Stimulated activated naive B cell treated with anti-CD40 and anti-IgM and Interleukin-4, amounts not matched to agents 10 μg/mL and 1 μg/mL and 100 μg/mL, for 72 hours (primary cell): ENCODE measurements at regions not wholly inside any gene's neighbourhood (a gene's known extent, or its start where the extent isn't known, plus 50 kb on each side); places are given as distances from the start of the nearest gene placed in this dataset.
"Not testable (repeated sequence)": the region's sequence is repeated elsewhere in the genome, so short reads cannot be mapped to it uniquely, and the experiment has no call there.

Experiments
- ATAC-seq, 2 donors: fragments of 150-1000 bp; cut with Tn5 transposase; replicated peaks; 2 replicates each; pipeline ENCODE4 v1.10.0; 2021; ENCODE audit warnings: moderate library complexity in 1 of 2
- DNase-seq: peaks from one replicate; pipeline ENCODE4 v3.0.0; 2021
- H3K27ac Mint-ChIP-seq: one replicate; pipeline ENCODE4 v1.8.0; 2022; ENCODE audit warnings: mild to moderate bottlenecking, mixed read lengths
- H3K27me3 Mint-ChIP-seq, 2 donors: one replicate each; pipeline ENCODE4 v1.8.0; 2022; ENCODE audit warnings: mixed read lengths in 2 of 2
- H3K36me3 Mint-ChIP-seq, 2 donors: one replicate each; pipeline ENCODE4 v1.8.0; 2022; ENCODE audit warnings: mixed read lengths in 2 of 2, mild to moderate bottlenecking in 1 of 2
- H3K4me1 Mint-ChIP-seq, 2 donors: one replicate each; pipeline ENCODE4 v1.8.0; 2022; ENCODE audit warnings: mixed read lengths in 2 of 2, mild to moderate bottlenecking in 1 of 2
- H3K4me3 Mint-ChIP-seq, 2 donors: one replicate each; pipeline ENCODE4 v1.8.0; 2022; ENCODE audit warnings: mild to moderate bottlenecking in 2 of 2, mixed read lengths in 2 of 2, moderate library complexity in 1 of 2
- H3K9me3 Mint-ChIP-seq, 2 donors: one replicate each; pipeline ENCODE4 v1.8.0; 2022; ENCODE audit warnings: mixed read lengths in 2 of 2, mild to moderate bottlenecking in 1 of 2

DNA sequence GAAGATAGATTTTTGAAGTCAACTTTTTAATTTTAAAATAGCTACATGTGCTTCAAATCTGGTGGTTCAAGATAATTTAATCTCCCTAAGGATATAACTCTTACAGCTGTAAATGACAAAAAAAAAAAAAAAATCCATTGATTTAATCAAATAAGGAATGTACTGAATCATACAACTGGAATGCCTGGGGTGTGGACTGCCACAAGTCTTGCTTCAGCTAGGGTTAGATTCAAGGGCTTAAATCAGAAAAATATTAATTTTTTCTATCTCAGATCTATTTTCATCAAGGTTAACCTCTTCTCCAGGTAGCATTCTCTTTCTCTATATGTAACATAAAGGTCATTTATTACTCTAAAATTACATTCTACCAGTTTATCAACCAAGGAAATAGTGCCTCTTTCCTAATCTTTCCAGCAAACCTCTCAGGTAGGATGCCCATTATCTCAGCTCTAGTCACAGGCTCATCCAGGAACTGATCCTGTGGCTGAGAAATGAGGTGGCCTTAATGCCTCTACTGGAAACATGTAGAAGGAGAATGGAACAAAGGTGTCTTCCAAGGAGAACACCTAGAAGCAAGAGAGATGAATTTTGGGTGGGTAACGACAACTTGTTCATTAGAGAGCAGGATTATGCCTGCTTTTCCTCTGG lies 466.9 kb downstream of the CBLN4 start:
- H3K27ac Mint-ChIP-seq: no peak overlapping the region
- peaks cover 0 to 3% of the 10 kb centered on the region in 2 donors for H3K9me3 Mint-ChIP-seq
- no peaks in the 10 kb centered on the region for H3K4me1 Mint-ChIP-seq
- ATAC-seq (no peak), DNase-seq (no peak)
- H3K4me3 Mint-ChIP-seq: no peak overlapping the region
- no peaks in the 10 kb centered on the region for H3K36me3 Mint-ChIP-seq
- no peaks in the 10 kb centered on the region for H3K27me3 Mint-ChIP-seq

DNA sequence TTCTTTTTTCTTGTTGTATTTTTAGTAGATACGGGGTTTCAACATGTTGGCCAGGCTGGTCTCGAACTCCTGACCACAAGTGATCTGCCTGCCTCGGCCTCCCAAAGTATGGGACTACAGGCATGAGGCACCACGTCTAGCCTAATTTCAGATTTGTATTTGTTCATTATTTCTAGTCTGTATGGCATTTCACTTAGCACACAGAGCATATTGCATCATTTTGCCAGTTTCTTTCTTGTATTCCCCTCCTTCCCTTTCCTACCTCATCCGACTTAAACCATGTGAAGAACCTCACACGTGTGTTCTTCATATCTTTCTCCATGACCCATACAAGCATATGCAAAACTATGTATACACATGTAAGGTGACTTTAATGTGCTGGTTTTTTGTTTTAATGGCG lies 470.0 kb downstream of the CBLN4 start:
- Mint-ChIP-seq H3K27me3 (no peaks in the 10 kb centered on the region), H3K4me3 (no peak overlapping the region), H3K9me3 (peaks cover 0 to 2% of the 10 kb centered on the region in 2 donors), H3K27ac (no peak overlapping the region), H3K4me1 (no peaks in the 10 kb centered on the region), H3K36me3 (no peaks in the 10 kb centered on the region)
- DNase-seq: no peak
- no peak for ATAC-seq

DNA sequence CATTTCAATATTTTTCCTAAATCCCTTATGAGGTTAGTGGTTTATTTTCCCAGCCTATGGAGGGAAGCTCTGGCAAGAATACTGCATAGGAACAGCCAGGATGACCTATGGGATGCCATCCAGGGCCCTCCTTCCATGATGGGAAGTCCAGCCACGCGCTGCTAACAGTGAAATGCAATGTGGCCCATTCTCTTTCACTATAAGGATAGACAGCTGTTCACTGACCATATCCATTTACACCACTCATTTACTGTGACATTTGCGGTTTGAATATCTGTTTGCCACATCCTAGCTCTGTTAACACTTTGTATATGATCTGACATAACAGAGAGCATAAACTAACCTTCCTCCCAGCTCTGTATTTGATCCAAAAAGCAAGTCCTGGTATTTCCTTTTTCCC lies 471.7 kb downstream of the CBLN4 start:
- ATAC-seq (no peak), DNase-seq (no peak)
- H3K36me3 Mint-ChIP-seq: no peaks in the 10 kb centered on the region
- peaks cover 0 to 2% of the 10 kb centered on the region in 2 donors for H3K9me3 Mint-ChIP-seq
- H3K4me1 Mint-ChIP-seq: no peaks in the 10 kb centered on the region
- H3K27ac Mint-ChIP-seq: no peak overlapping the region
- no peak overlapping the region for H3K4me3 Mint-ChIP-seq
- no peaks in the 10 kb centered on the region for H3K27me3 Mint-ChIP-seq

DNA sequence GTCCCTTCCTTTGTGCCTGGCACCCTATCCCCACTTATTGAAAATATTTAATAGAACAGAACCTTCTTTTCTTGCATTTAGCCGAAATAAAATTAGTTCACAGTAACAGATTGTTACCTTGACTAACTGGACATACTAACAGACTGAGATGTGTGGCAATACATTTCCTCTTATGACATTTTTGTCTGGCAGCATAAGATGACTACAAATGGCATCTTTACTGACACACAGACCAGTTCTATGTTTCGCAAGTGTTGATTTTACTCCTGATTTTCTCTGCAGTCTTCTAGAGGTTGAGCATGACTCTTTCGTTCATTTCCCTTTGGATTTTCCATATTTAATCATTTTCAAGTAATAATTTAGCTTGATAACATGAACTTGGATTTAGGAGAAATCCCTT lies 474.6 kb downstream of the CBLN4 start:
- no peak for DNase-seq
- Mint-ChIP-seq H3K9me3 (peaks cover 0 to 2% of the 10 kb centered on the region in 2 donors), H3K4me3 (no peak overlapping the region), H3K27ac (no peak overlapping the region), H3K27me3 (no peaks in the 10 kb centered on the region), H3K4me1 (no peaks in the 10 kb centered on the region), H3K36me3 (no peaks in the 10 kb centered on the region)
- no peak for ATAC-seq

DNA sequence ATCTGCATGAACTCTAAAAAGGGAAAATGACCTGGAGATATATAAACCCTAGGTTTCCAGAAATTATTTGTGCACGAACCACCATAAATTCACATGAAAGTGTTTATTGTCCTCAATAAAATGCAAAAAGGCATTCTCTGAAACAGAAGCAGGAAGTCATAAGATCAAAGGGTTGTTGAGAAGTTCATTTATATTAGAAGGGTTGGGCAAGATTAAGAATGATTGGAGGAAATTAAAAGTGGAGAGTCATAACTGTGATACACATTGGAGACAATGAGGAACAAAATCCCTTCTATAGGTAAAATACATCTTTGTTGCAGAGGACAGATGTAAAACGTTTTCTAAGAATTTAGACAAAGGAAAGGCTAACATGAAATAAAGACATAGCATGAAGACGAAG lies 476.8 kb downstream of the CBLN4 start:
- Mint-ChIP-seq H3K4me3 (no peak overlapping the region), H3K36me3 (no peaks in the 10 kb centered on the region), H3K27ac (no peak overlapping the region), H3K27me3 (no peaks in the 10 kb centered on the region), H3K9me3 (no peaks in the 10 kb centered on the region), H3K4me1 (no peaks in the 10 kb centered on the region)
- DNase-seq: no peak
- ATAC-seq: no peak

DNA sequence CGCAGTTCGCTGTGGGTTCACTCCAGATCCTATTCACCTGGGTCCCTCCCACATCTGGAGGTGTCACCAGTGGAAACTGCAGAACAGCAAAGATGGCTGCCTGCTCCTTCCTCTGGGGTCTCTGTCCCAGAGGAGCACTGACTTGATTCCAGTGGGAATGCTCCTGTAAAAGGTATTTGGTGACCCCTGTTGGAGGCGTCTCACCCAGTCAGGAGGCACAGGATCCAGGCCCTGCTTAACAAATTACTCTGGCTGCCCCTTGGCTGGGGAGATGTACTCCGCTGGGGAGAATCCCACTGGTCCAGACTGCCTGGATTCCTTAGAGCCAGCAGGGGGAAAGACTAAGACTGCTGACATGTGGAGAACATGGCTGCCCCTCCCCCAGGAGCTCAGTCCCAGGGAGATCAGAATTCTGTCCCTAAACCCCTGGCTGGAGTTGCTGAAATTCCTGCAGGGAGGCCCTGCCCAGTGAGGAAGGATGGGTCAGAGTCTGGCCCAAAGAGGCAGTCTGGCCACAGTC lies 483.0 kb downstream of the CBLN4 start:
- H3K27ac Mint-ChIP-seq: no peak overlapping the region
- no peaks in the 10 kb centered on the region for H3K27me3 Mint-ChIP-seq
- ATAC-seq (no peak), DNase-seq (no peak)
- peaks cover 6 to 7% of the 10 kb centered on the region in 2 donors for H3K9me3 Mint-ChIP-seq
- no peaks in the 10 kb centered on the region for H3K4me1 Mint-ChIP-seq
- no peak overlapping the region for H3K4me3 Mint-ChIP-seq
- no peaks in the 10 kb centered on the region for H3K36me3 Mint-ChIP-seq

DNA sequence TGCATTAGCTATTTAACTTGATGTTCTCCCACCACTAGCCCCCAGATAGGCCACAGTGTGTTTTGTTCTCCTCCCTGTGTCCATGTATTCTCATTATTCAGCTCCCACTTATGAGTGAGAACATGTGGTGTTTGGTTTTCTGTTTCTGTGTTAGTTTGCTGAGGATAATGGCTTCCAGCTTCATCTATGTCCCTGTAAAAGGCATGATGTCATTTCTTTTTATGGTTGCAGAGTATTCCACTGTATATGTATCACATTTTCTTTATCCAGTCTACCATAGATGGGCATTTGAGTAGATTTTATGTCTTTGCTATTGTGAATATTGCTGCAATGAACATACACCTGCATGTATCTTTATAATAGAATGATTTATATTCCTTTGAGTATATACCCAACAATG lies 487.7 kb downstream of the CBLN4 start:
- not testable (repeated sequence) for H3K27ac Mint-ChIP-seq, H3K27me3 Mint-ChIP-seq, H3K4me3 Mint-ChIP-seq, H3K9me3 Mint-ChIP-seq, DNase-seq, ATAC-seq, H3K4me1 Mint-ChIP-seq, H3K36me3 Mint-ChIP-seq

DNA sequence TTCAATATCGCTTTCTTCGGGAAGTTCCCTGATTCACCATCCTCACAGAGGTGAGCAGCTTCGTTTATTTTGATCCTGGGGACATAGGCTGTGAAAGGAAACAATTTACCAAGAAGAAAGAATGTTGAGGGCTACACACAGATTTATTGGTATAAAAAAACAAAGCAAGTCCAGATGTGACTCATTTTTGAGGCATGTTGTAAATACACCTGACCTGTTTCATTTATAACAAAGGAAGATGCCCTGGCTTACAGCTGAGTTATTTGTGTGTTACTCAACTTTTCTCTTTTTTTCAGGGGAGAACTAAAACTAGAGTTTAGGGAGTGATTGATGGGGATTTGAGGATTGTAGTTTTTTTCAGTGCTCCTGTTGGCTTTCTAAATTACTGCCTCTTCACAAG lies 489.5 kb downstream of the CBLN4 start:
- DNase-seq (no peak), ATAC-seq (no peak)
- H3K4me1 Mint-ChIP-seq: no peaks in the 10 kb centered on the region

DNA sequence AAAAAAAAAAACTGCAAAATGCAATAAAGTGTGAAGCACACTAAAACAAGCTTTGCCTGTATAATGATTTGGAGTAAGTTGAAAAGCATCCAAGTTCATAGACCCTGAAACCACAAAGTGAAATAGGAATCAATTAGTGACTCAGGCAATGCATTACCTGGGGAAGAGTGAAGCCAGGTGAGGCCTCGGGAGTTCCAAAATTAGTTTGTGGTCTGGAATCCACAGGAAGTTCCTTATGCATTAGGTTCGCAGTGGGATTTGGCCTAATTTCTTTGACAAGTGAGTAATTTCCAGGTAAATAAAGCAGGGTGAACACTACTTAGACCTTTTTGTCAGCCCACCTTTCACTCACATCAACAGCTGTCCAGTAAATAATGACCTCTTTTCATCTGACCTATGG lies 490.8 kb downstream of the CBLN4 start:
- H3K27ac Mint-ChIP-seq: no peak overlapping the region
- ATAC-seq (no peak), DNase-seq (no peak)
- no peaks in the 10 kb centered on the region for H3K27me3 Mint-ChIP-seq
- no peak overlapping the region for H3K4me3 Mint-ChIP-seq
- H3K36me3 Mint-ChIP-seq: no peaks in the 10 kb centered on the region
- no peaks in the 10 kb centered on the region for H3K4me1 Mint-ChIP-seq
- peaks cover 3 to 4% of the 10 kb centered on the region in 2 donors for H3K9me3 Mint-ChIP-seq

More for the DNA sequence above, 489.5 kb downstream of the CBLN4 start:
- Mint-ChIP-seq H3K36me3 (no peaks in the 10 kb centered on the region), H3K27ac (no peak overlapping the region), H3K27me3 (no peaks in the 10 kb centered on the region), H3K9me3 (peaks cover 3 to 4% of the 10 kb centered on the region in 2 donors), H3K4me3 (no peak overlapping the region)

DNA sequence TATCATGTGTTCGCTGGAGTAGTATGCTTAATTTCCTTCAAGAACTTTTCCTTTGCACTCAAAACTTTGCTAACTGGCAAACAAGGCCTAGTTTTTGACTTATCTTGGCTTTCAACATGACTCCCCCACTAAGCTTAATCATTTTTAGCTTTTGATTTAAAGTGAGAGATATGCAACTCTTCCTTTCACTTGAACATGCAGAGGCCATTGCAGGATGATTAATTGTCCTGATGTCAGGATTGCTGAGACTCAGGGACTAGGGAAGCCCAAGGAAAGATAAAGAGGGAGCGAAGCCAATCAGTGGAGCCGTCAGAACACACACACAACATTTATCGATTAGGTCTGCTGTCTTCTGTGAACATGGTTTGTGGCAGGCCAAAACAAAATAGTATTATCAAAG lies 491.4 kb downstream of the CBLN4 start:
- DNase-seq: no peak
- Mint-ChIP-seq H3K9me3 (peaks cover 1 to 3% of the 10 kb centered on the region in 2 donors), H3K36me3 (no peaks in the 10 kb centered on the region), H3K27me3 (no peaks in the 10 kb centered on the region), H3K4me3 (no peak overlapping the region), H3K27ac (no peak overlapping the region), H3K4me1 (no peaks in the 10 kb centered on the region)
- no peak for ATAC-seq

DNA sequence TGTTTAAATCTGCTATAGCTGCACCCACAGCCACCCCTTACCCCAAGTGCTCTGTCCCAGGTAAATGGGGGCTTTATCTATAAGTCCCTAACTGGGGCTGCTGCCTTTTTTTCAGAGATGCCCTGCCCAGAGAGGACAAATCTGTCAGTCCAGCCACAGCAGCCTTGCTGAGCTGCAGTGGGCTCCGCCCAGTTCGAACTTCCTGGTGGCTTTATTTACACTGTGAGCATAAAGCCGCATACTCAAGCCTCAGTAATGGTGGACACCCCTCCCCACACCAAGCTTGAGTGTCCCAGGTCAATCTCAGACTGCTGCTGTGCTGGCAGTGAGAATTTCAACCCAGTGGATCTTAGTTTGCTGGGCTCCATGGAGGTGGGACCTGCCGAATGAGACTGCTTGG lies 505.2 kb downstream of the CBLN4 start:
- Mint-ChIP-seq H3K4me3 (no peak overlapping the region), H3K36me3 (no peaks in the 10 kb centered on the region), H3K27me3 (no peaks in the 10 kb centered on the region), H3K9me3 (peaks cover 13 to 15% of the 10 kb centered on the region in 2 donors), H3K4me1 (no peaks in the 10 kb centered on the region), H3K27ac (no peak overlapping the region)
- DNase-seq (no peak), ATAC-seq (no peak)

DNA sequence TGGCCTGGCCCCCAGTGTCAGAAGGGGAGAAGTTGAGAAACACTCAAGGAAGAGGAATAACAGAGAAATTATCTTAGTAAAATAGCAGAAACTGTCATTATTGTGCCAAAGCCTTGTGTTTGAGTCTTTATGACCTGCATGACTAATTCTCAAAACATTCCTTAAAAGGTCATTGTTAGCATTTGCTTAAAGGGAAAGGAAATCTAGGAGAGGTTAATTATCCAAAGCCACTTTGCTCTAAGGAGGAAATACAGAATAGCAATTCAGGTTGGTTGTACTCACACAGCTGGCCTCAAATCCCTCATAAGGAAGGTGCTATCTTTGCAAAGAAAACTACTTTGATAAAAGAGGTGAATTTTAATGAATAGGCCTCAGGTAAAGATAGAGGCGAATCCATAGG lies 516.7 kb downstream of the CBLN4 start:
- ATAC-seq: no peak
- Mint-ChIP-seq H3K9me3 (peaks cover 4 to 8% of the 10 kb centered on the region in 2 donors), H3K36me3 (no peaks in the 10 kb centered on the region), H3K27me3 (no peaks in the 10 kb centered on the region), H3K4me1 (no peaks in the 10 kb centered on the region), H3K27ac (no peak overlapping the region), H3K4me3 (no peak overlapping the region)
- no peak for DNase-seq

DNA sequence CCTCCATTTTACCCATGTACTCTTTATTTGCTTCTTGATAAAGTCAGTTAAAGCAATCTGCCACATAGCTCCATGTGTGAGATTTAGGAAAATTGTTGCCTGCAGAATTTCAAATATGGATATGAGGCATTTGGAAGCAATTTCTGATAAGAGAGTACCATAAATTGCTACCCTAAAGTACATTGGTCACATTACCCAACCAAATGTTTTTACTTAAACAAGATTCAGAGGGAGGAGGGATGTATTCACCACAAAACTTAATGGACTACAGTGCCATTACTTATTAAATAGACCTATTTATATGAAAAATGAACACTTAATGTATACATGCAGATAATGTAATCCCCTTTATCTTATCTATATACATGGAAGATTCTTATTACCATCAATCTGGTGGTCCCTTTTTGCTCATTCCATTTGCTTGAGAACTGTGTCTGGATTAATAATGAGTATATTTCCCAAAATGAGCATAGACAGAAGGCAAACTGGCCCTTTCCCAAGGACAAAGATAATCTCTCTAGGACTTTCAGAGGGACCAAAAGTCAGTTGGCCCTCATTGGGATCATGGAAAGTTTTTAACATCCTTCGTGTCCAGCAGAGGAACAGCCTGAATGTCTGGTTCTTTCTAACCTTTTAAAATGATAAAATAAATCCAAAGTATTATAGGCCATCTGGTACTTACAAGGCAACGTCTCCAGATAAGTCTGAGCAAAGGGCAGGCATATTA lies 526.4 kb downstream of the CBLN4 start:
- no peak overlapping the region for H3K4me3 Mint-ChIP-seq
- no peaks in the 10 kb centered on the region for H3K36me3 Mint-ChIP-seq
- H3K4me1 Mint-ChIP-seq: no peaks in the 10 kb centered on the region
- no peaks in the 10 kb centered on the region for H3K27me3 Mint-ChIP-seq
- DNase-seq (no peak), ATAC-seq (no peak)
- no peaks in the 10 kb centered on the region for H3K9me3 Mint-ChIP-seq
- H3K27ac Mint-ChIP-seq: no peak overlapping the region

DNA sequence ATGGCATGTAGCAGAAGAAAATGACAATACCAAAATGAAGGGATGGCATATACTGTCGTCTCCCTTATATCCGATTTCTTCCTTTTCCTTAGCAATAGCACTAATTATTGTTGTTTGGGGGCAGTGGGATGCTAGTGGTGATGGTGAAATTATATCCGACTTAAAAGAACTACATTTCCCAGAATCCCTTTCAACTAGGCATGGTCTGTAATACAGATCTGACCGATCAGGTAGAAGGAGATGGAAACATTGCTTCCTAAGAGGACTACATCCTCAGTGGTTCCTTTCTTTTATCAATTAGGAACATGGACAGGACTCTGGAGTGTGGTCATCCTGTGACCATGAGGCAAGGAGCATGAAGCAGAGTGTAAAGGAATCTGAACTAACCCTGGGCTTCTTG lies 532.6 kb downstream of the CBLN4 start:
- peaks cover 0 to 4% of the 10 kb centered on the region in 2 donors for H3K9me3 Mint-ChIP-seq

More for the DNA sequence above, 532.6 kb downstream of the CBLN4 start:
- Mint-ChIP-seq H3K27me3 (no peaks in the 10 kb centered on the region), H3K4me1 (no peaks in the 10 kb centered on the region), H3K27ac (no peak overlapping the region), H3K36me3 (no peaks in the 10 kb centered on the region), H3K4me3 (no peak overlapping the region)
- DNase-seq (no peak), ATAC-seq (no peak)
